Prostate gland (tissue), 2 donors: ENCODE measurements at regions not wholly inside any gene's neighbourhood (a gene's known extent, or its start where the extent isn't known, plus 50 kb on each side); places are given as distances from the start of the nearest gene placed in this dataset.

Source experiments
- DNase-seq: peaks from one replicate; pipeline ENCODE4 v3.0.0-alpha.2; 2019; ENCODE audit warnings: low spot score
- H3K27ac ChIP-seq, 2 donors: fragments of 200-600 bp; sonication (generic); 2 replicates each; pipeline ENCODE4 v1.5.1; 2017 to 2019
- H3K27me3 ChIP-seq: fragments of 200-600 bp; sonication (generic); replicated peaks from 2 replicates; pipeline ENCODE4 v1.5.1; 2019; ENCODE audit not compliant: insufficient read depth
- H3K36me3 ChIP-seq, 2 donors: fragments of 200-600 bp; sonication (generic); 1 replicate in 1 of 2; 2 replicates in 1 of 2; pipeline versions ENCODE4 v1.5.1 to v1.8.1; 2017 to 2019
- H3K4me1 ChIP-seq: fragments of 200-600 bp; sonication (generic); replicated peaks from 2 replicates; pipeline ENCODE4 v1.5.1; 2019
- H3K4me3 ChIP-seq, 2 donors: fragments of 200-600 bp; sonication (generic); 2 replicates each; pipeline ENCODE4 v1.5.1; 2017 to 2019
- H3K9me3 ChIP-seq: fragments of 200-600 bp; sonication (generic); 2 replicates; pipeline ENCODE4 v1.5.1; 2017
- POLR2A ChIP-seq: fragments of 450-650 bp; IDR thresholded peaks from one replicate; pipeline ENCODE4 v1.6.1; 2016; ENCODE audit warnings: antibody characterized with exemption, mild to moderate bottlenecking
- POLR2AphosphoS5 ChIP-seq: sonication (generic); formaldehyde crosslinking; IDR thresholded peaks from one replicate; pipeline ENCODE4 v1.6.1; 2017; ENCODE audit warnings: antibody characterized with exemption
- WGBS: methylation state at CpG from one replicate; pipeline ENCODE4 v1.1.5; 2018; 5-methylcytosine and 5-hydroxymethylcytosine counted together
- intact Hi-C: fragments of 100-400 bp; cut with DNase I; formaldehyde crosslinking; loops from one replicate; pipeline ENCODE4 v1.14.2; 2022
- TF ChIP-seq, protein P1 (sequence below), 4 experiments: fragments of 200-600 bp in 2 of 4; fragments of 450-650 bp in 2 of 4; sonication (generic) in 2 of 4; IDR thresholded peaks; 1 replicate in 3 of 4; 2 replicates in 1 of 4; pipeline ENCODE4 v1.5.1; 2016 to 2019; ENCODE audit warnings: antibody characterized with exemption in 4 of 4, mild to moderate bottlenecking in 2 of 4, moderate library complexity in 2 of 4

DNA sequence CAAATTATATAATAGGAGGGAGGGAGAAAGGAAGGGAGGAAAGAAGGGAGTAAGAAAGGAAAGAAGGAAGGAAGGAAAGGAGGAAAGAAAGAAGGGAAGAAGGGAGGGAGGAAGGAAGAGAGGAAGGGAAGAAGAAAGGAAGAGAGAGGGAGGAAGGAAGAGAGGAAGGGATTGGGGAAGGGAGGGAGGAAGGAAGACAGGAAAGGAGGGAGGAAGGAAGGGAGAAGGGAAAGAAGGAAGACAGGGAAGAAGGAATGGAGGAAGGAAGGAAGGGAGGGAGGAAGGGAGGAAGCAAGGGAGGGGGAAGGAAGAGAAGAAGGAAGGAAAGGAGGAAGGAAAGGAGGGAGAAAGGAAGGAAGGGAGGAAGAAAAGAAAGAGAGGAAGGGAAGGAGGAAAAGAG lies 660.5 kb downstream of the EPM2A start:
- Histone ChIP-seq H3K27ac (no peak overlapping the region), H3K36me3 (no peaks in the 10 kb centered on the region), H3K9me3 (no peaks in the 10 kb centered on the region), H3K4me1 (no peaks in the 10 kb centered on the region), H3K4me3 (no peak overlapping the region), H3K27me3 (no peaks in the 10 kb centered on the region)
- intact Hi-C loops: no loop called here
- DNase-seq: no peak
- TF ChIP-seq POLR2A (no peak), POLR2AphosphoS5 (no peak)
- TF ChIP-seq, protein P1, sequence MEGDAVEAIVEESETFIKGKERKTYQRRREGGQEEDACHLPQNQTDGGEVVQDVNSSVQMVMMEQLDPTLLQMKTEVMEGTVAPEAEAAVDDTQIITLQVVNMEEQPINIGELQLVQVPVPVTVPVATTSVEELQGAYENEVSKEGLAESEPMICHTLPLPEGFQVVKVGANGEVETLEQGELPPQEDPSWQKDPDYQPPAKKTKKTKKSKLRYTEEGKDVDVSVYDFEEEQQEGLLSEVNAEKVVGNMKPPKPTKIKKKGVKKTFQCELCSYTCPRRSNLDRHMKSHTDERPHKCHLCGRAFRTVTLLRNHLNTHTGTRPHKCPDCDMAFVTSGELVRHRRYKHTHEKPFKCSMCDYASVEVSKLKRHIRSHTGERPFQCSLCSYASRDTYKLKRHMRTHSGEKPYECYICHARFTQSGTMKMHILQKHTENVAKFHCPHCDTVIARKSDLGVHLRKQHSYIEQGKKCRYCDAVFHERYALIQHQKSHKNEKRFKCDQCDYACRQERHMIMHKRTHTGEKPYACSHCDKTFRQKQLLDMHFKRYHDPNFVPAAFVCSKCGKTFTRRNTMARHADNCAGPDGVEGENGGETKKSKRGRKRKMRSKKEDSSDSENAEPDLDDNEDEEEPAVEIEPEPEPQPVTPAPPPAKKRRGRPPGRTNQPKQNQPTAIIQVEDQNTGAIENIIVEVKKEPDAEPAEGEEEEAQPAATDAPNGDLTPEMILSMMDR (IDR thresholded peaks at IDR 0.05): no peak

DNA sequence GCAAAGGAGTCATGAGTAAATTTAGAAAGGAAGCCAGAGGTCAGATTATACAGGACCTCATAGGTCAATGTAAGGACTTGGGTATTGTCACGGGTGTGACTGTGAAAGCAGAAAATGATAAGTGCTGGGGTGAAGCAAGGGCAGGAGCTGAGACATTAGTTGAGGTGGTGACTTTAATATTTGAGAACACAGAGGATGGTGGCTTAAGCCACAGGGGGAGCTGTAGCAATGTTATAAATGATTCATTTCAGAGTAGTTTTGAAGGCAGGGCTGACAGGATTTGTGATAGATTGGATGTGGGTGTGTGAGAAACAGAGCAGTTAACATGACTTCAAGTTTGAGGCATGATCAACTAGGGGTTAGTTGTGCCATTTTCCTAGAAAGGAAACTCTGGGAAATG lies 659.9 kb downstream of the EPM2A start:
- no peak overlapping the region for H3K27ac ChIP-seq
- no peaks in the 10 kb centered on the region for H3K4me1 ChIP-seq
- no peaks in the 10 kb centered on the region for H3K36me3 ChIP-seq
- no peaks in the 10 kb centered on the region for H3K9me3 ChIP-seq
- WGBS: 79% methylated on average over 1 of the region's 1 CpG
- DNase-seq: no peak
- TF ChIP-seq POLR2A: no peak
- TF ChIP-seq, protein P1 (IDR thresholded peaks at IDR 0.05): no peak
- TF ChIP-seq POLR2AphosphoS5: no peak
- intact Hi-C loops: no loop called here
- no peak overlapping the region for H3K4me3 ChIP-seq
- no peaks in the 10 kb centered on the region for H3K27me3 ChIP-seq

DNA sequence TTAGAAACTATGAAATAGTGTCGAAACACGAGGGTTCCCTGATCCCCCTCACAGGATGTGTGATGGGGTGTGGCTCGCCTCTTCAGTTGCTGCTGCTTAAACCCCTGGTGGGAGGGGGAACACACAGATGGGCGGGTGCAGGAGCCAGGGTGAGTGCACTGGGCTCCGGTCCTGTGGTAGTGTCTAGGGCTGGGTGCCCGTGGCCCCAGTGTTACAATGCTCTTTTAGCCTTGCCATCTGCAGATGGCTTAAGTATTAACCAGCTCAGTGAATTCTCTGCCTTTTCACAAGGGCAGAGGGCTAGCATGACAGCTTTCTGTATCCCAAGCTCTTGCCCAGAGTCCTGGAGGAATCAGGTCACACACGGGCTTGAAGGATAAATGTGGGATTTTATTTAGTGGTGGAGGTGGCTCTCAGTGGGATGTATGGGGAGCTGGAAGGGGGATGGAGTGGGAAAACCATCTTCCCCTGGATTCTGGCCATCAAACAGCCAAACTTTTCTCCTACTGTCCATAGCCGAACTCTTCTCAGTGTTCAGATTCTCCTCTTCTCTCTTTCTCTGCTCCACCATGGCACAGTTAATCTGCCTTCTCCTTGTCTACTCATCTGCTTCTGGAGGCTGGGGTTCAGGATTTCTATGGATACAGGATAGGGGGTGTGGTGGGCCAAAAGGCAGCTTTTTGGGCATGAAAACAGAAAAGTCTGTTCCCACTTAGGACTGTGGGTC lies 659.0 kb downstream of the EPM2A start:
- TF ChIP-seq, protein P1 (IDR thresholded peaks at IDR 0.05): no peak
- no peak for TF ChIP-seq POLR2AphosphoS5
- no peak for TF ChIP-seq POLR2A
- H3K36me3 ChIP-seq: no peaks in the 10 kb centered on the region
- no peaks in the 10 kb centered on the region for H3K9me3 ChIP-seq
- no peak for DNase-seq
- H3K27me3 ChIP-seq: no peaks in the 10 kb centered on the region
- H3K27ac ChIP-seq: no peak overlapping the region
- H3K4me3 ChIP-seq: no peak overlapping the region
- no peaks in the 10 kb centered on the region for H3K4me1 ChIP-seq
- 87% methylated on average over 8 of the region's 8 CpGs for WGBS
- intact Hi-C loops: no loop called here

GRCh38 chr6:145077382-145077781 lies 657.9 kb downstream of the EPM2A start:
- Histone ChIP-seq H3K27ac (no peak overlapping the region), H3K4me3 (no peak overlapping the region), H3K27me3 (no peaks in the 10 kb centered on the region), H3K9me3 (no peaks in the 10 kb centered on the region), H3K4me1 (no peaks in the 10 kb centered on the region), H3K36me3 (no peaks in the 10 kb centered on the region)
- TF ChIP-seq POLR2A (no peak), POLR2AphosphoS5 (no peak)
- TF ChIP-seq, protein P1 (IDR thresholded peaks at IDR 0.05): no peak
- 76% methylated on average over 1 of the region's 1 CpG for WGBS
- intact Hi-C loops: no loop called here
- no peak for DNase-seq

GRCh38 chr6:145080651-145081050 lies 654.7 kb downstream of the EPM2A start:
- no peak overlapping the region for H3K27ac ChIP-seq
- H3K4me1 ChIP-seq: no peaks in the 10 kb centered on the region
- DNase-seq: no peak
- H3K9me3 ChIP-seq: no peaks in the 10 kb centered on the region
- H3K36me3 ChIP-seq: no peaks in the 10 kb centered on the region
- TF ChIP-seq POLR2A: no peak
- TF ChIP-seq, protein P1 (IDR thresholded peaks at IDR 0.05): no peak
- TF ChIP-seq POLR2AphosphoS5: no peak
- no peak overlapping the region for H3K4me3 ChIP-seq
- WGBS: 87% methylated on average over 2 of the region's 2 CpGs
- H3K27me3 ChIP-seq: no peaks in the 10 kb centered on the region
- intact Hi-C loops: no loop called here
